ENCODE measurements at regions not wholly inside any gene's neighbourhood (a gene's known extent, or its start where the extent isn't known, plus 50 kb on each side); places are given as distances from the start of the nearest gene placed in this dataset.

DNA sequence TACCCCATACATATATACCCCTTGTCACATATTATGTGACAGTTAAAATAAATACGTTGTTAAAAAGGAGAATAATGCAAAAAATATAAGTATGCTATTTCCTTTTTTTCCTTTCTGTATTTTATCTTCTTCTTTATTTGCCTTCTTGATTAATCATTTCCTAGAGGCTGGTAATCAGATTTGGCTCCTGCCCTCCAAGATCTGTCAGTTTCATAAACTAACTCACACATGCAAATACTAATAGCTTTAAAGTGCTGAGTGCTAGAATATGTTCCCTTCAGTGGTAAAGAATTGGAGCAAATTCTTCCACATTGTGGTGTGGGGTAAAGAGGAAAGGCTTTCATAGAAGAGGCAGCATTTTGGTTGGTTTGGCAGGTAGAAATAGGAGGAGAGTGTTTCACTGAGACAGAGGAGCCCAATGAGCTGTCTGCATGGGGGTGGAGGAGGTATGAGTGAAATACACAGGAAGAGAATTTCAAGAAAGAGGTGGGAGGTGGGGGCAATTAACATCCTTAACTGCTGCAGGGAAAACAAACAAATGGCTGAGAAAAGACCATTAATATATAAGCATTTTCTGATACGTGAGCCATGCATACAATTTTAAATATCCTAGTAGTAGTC lies 523.9 kb downstream of the BMP2 start:
- TF ChIP-seq, protein P1, sequence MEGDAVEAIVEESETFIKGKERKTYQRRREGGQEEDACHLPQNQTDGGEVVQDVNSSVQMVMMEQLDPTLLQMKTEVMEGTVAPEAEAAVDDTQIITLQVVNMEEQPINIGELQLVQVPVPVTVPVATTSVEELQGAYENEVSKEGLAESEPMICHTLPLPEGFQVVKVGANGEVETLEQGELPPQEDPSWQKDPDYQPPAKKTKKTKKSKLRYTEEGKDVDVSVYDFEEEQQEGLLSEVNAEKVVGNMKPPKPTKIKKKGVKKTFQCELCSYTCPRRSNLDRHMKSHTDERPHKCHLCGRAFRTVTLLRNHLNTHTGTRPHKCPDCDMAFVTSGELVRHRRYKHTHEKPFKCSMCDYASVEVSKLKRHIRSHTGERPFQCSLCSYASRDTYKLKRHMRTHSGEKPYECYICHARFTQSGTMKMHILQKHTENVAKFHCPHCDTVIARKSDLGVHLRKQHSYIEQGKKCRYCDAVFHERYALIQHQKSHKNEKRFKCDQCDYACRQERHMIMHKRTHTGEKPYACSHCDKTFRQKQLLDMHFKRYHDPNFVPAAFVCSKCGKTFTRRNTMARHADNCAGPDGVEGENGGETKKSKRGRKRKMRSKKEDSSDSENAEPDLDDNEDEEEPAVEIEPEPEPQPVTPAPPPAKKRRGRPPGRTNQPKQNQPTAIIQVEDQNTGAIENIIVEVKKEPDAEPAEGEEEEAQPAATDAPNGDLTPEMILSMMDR (IDR thresholded peaks at IDR 0.05; ENCODE audit: insufficient read depth, low read depth, low read length): no peak

GRCh38 chr20:7291946-7292345 lies 524.5 kb downstream of the BMP2 start:
- no peak for DNase-seq (ENCODE audit: low read depth)
- TF ChIP-seq, protein P1 (IDR thresholded peaks at IDR 0.05; ENCODE audit: insufficient read depth, low read depth, low read length): no peak
- no peak overlapping the region for H3K4me3 ChIP-seq (ENCODE audit: low read depth, low read length)

More for the DNA sequence above, 523.9 kb downstream of the BMP2 start:
- no peak for DNase-seq (ENCODE audit: low read depth)
- H3K4me3 ChIP-seq (ENCODE audit: low read depth, low read length): no peak overlapping the region

DNA sequence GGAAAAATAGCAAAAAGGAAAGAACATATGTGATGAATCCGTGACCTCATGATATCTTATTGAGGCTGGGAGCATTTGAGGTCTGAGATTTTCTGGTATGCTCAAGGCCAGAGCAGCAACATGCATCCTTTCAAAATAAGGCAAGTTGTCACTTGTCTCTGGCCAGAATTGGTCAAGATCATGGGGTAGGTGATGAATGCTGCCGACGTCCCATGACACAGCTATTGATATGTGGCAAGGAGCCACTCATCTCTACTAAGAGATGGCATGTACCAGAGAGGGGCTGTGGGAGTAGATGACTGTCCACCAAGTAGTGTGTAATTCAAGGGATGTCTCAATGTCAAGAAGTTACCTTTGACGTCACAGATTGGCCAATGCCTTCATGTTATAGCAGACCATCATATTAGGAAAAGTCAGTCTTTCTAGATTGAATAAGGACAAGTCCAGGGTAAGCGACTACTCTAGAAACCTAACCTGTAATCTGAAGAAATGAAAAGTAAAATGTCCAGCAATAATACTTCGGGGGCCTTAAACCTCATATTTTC lies 527.4 kb downstream of the BMP2 start:
- TF ChIP-seq, protein P1 (IDR thresholded peaks at IDR 0.05; ENCODE audit: insufficient read depth, low read depth, low read length): no peak
- H3K4me3 ChIP-seq (ENCODE audit: low read depth, low read length): no peak overlapping the region
- no peak for DNase-seq (ENCODE audit: low read depth)

GRCh38 chr20:7301807-7302206 lies 534.3 kb downstream of the BMP2 start:
- H3K4me3 ChIP-seq (ENCODE audit: low read depth, low read length): no peak overlapping the region
- TF ChIP-seq, protein P1 (IDR thresholded peaks at IDR 0.05; ENCODE audit: insufficient read depth, low read depth, low read length): no peak
- no peak for DNase-seq (ENCODE audit: low read depth)

DNA sequence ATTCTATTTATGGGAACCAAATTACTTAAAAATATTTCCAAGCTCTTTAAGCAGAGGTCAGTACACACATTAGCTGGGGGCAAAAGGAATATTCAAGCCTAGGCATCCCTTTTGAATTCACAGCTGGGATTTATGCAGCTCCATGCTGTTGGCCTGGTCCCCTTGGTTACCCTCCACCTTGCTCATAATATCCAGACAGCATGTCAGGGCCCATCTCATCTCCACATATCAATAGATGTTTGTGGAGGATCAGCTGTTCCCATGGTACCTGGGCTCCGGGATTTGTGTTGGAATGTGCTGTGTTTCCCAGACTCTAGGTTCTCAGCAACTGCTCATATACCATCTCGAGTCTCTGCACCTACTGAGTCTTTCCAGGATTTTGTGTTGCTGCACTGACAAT lies 534.8 kb downstream of the BMP2 start:
- TF ChIP-seq, protein P1 (IDR thresholded peaks at IDR 0.05; ENCODE audit: insufficient read depth, low read depth, low read length): no peak
- DNase-seq (ENCODE audit: low read depth): no peak
- H3K4me3 ChIP-seq (ENCODE audit: low read depth, low read length): no peak overlapping the region

DNA sequence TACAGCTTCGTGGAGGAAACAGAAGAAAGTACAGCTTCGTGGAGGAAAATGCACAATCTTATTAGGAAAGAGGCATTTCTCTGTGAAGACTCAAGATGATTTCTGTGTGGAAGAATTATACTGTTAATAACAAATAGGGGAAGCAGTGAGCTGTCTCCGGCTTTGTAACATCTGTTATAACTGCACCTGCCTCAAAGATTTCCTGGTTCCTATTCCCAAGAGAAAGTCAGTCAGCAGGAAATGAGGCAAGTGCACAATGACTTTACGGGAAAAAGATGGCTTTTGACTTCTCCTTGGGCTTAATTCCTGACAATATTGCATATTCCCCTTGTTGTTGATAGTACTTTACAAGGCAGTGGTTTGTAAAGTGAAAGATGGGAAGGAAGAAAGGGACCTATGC lies 538.5 kb downstream of the BMP2 start:
- no peak overlapping the region for H3K4me3 ChIP-seq (ENCODE audit: low read depth, low read length)
- TF ChIP-seq, protein P1 (IDR thresholded peaks at IDR 0.05; ENCODE audit: insufficient read depth, low read depth, low read length): no peak
- DNase-seq (ENCODE audit: low read depth): no peak

DNA sequence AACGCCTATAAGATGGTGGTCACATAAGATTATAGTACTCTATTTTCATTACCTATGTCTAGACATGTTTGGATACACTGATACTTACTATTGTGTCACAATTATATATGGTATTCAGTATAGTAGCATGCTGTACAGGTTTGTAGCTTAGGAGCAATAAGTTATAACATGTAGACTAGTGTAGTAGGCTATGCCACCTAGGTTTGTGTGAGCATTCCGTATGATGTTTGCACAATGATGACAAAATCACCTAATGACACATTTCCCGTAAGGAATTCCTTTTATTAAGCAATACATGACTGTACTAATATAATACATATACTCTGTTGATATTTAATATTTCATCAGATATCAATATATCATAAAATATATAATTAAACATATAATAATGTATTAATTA lies 540.7 kb downstream of the BMP2 start:
- DNase-seq (ENCODE audit: low read depth): no peak
- H3K4me3 ChIP-seq (ENCODE audit: low read depth, low read length): no peak overlapping the region

More for the DNA sequence above, 540.7 kb downstream of the BMP2 start:
- TF ChIP-seq, protein P1 (IDR thresholded peaks at IDR 0.05; ENCODE audit: insufficient read depth, low read depth, low read length): no peak
